M059J (cell line): ENCODE measurements at regions not wholly inside any gene's neighbourhood (a gene's known extent, or its start where the extent isn't known, plus 50 kb on each side); places are given as distances from the start of the nearest gene placed in this dataset.
"Not testable (repeated sequence)": the region's sequence is repeated elsewhere in the genome, so short reads cannot be mapped to it uniquely, and the experiment has no call there.

Experiments
- DNase-seq: peaks from one replicate; pipeline ENCODE4 v3.0.0-alpha.2; 2012; ENCODE audit warnings: low read depth

- no peak for DNase-seq
Observed at GRCh38 chr17:5747276-5747675, 163.0 kb upstream of the NLRP1 start.

- DNase-seq, result no peak
Observed at GRCh38 chr17:5747964-5748363, 163.7 kb upstream of the NLRP1 start.

GRCh38 chr17:5753421-5753820 is 169.1 kb upstream of the NLRP1 start:
- DNase-seq, result no peak

- DNase-seq, result no peak
Observed at GRCh38 chr17:5757314-5757907, 173.1 kb upstream of the NLRP1 start.

GRCh38 chr17:5758651-5759050 is 174.3 kb upstream of the NLRP1 start:
- peak; percentile 55 for DNase-seq

- DNase-seq, result no peak
Observed at GRCh38 chr17:5759501-5759925, 175.2 kb upstream of the NLRP1 start.

- DNase-seq, result no peak
Observed at GRCh38 chr17:5762191-5762590, 177.9 kb upstream of the NLRP1 start.

- no peak for DNase-seq
Observed at GRCh38 chr17:5763595-5764306, 179.4 kb upstream of the NLRP1 start.

- peak; percentile 23 for DNase-seq
Observed at GRCh38 chr17:5769593-5770354, 185.5 kb upstream of the NLRP1 start.

GRCh38 chr17:5770441-5771270 is 186.3 kb upstream of the NLRP1 start:
- no peak for DNase-seq

GRCh38 chr17:5771271-5771577 is 186.9 kb upstream of the NLRP1 start:
- not testable (repeated sequence) for DNase-seq

- DNase-seq, result not testable (repeated sequence)
Observed at GRCh38 chr17:5772017-5772416, 187.7 kb upstream of the NLRP1 start.

GRCh38 chr17:5772720-5773119 is 188.4 kb upstream of the NLRP1 start:
- peak; percentile 28 for DNase-seq

- DNase-seq, result no peak
Observed at GRCh38 chr17:5773816-5774360, 189.6 kb upstream of the NLRP1 start.

GRCh38 chr17:5775098-5775497 is 190.8 kb upstream of the NLRP1 start:
- no peak for DNase-seq

- peak; percentile 72 for DNase-seq
Observed at GRCh38 chr17:5780476-5780875, 196.2 kb upstream of the NLRP1 start.

- no peak for DNase-seq
Observed at GRCh38 chr17:5781236-5781927, 197.1 kb upstream of the NLRP1 start.

GRCh38 chr17:5783269-5783668 is 199.0 kb upstream of the NLRP1 start:
- no peak for DNase-seq

GRCh38 chr17:5783851-5784250 is 199.5 kb upstream of the NLRP1 start:
- DNase-seq, result no peak

- DNase-seq, result no peak
Observed at GRCh38 chr17:5784791-5785190, 200.5 kb upstream of the NLRP1 start.

GRCh38 chr17:5785338-5785737 is 201.0 kb upstream of the NLRP1 start:
- peak; percentile 77 for DNase-seq
